SK-N-SH treated with all-trans-retinoic acid at 6 μM for 48 hours (cell line): ENCODE measurements at regions not wholly inside any gene's neighbourhood (a gene's known extent, or its start where the extent isn't known, plus 50 kb on each side); places are given as distances from the start of the nearest gene placed in this dataset.

Source experiments
- ATAC-seq: fragments of 200-7000 bp; cut with Tn5 transposase; 3 replicates; pipeline ENCODE4 v1.9.1; 2020; ENCODE audit warnings: mild to moderate bottlenecking, moderate library complexity
- ARNTL ChIP-seq: fragments of 450-650 bp; formaldehyde crosslinking; IDR thresholded peaks from 2 replicates; pipeline ENCODE4 v1.5.0; 2020; ENCODE audit warnings: low read depth, mild to moderate bottlenecking, moderate library complexity, borderline replicate concordance
- BACH2 ChIP-seq: fragments of 250-450 bp; sonication (Bioruptor Pico); IDR thresholded peaks from 2 replicates; pipeline ENCODE4 v1.9.0; 2021; ENCODE audit warnings: mild to moderate bottlenecking, borderline replicate concordance
- CSDC2 ChIP-seq: fragments of 250-450 bp; sonication (Bioruptor Pico); IDR thresholded peaks from 2 replicates; pipeline ENCODE4 v1.5.0; 2020; ENCODE audit warnings: mild to moderate bottlenecking, moderate library complexity
- ESRRG ChIP-seq: fragments of 250-450 bp; sonication (Bioruptor Pico); IDR thresholded peaks from 2 replicates; pipeline ENCODE4 v1.6.1; 2021; ENCODE audit warnings: mild to moderate bottlenecking
- GLIS3 ChIP-seq: fragments of 250-450 bp; sonication (Bioruptor Pico); IDR thresholded peaks from 2 replicates; pipeline ENCODE4 v1.5.0; 2020; ENCODE audit warnings: mild to moderate bottlenecking, moderate library complexity
- OSR1 ChIP-seq: fragments of 250-450 bp; sonication (Bioruptor Pico); IDR thresholded peaks from 2 replicates; pipeline ENCODE4 v1.8.0; 2022; ENCODE audit warnings: moderate library complexity, mild to moderate bottlenecking, inconsistent platforms
- PPARA ChIP-seq: fragments of 250-450 bp; sonication (Bioruptor Pico); IDR thresholded peaks from 2 replicates; pipeline ENCODE4 v1.5.0; 2020; ENCODE audit warnings: mild to moderate bottlenecking, borderline replicate concordance
- RARB ChIP-seq: fragments of 250-450 bp; sonication (Bioruptor Pico); IDR thresholded peaks from 2 replicates; pipeline ENCODE4 v1.8.0; 2021; ENCODE audit warnings: mild to moderate bottlenecking, moderate library complexity
- SNAI2 ChIP-seq: fragments of 250-450 bp; sonication (Bioruptor Pico); IDR thresholded peaks from 2 replicates; pipeline ENCODE4 v1.5.0; 2020; ENCODE audit warnings: mild to moderate bottlenecking, moderate library complexity
- TCF4 ChIP-seq: fragments of 250-450 bp; sonication (Bioruptor Pico); IDR thresholded peaks from 2 replicates; pipeline ENCODE4 v1.8.0; 2021; ENCODE audit warnings: mild to moderate bottlenecking, moderate library complexity, borderline replicate concordance
- TOX ChIP-seq: fragments of 250-450 bp; sonication (Bioruptor Pico); IDR thresholded peaks from 2 replicates; pipeline ENCODE4 v1.8.0; 2021; ENCODE audit warnings: mild to moderate bottlenecking, moderate library complexity, borderline replicate concordance
- ZC3H10 ChIP-seq: fragments of 250-450 bp; sonication (Bioruptor Pico); IDR thresholded peaks from 2 replicates; pipeline ENCODE4 v1.5.1; 2021; ENCODE audit warnings: mild to moderate bottlenecking, moderate library complexity
- ZFP3 ChIP-seq: fragments of 250-450 bp; sonication (Bioruptor Pico); IDR thresholded peaks from 2 replicates; pipeline ENCODE4 v1.5.0; 2020; ENCODE audit warnings: mild to moderate bottlenecking, moderate library complexity
- ZFP30 ChIP-seq: fragments of 450-650 bp; formaldehyde crosslinking; IDR thresholded peaks from 2 replicates; pipeline ENCODE4 v1.5.0; 2022; ENCODE audit warnings: mild to moderate bottlenecking, moderate library complexity
- ZNF565 ChIP-seq: fragments of 450-650 bp; formaldehyde crosslinking; conservative IDR thresholded peaks from 2 replicates; pipeline ENCODE4 v1.5.0; 2020; ENCODE audit warnings: low read depth, mild to moderate bottlenecking, moderate library complexity
- ZNF70 ChIP-seq: fragments of 450-650 bp; formaldehyde crosslinking; IDR thresholded peaks from 2 replicates; pipeline ENCODE4 v1.5.0; 2020; ENCODE audit warnings: mild to moderate bottlenecking, moderate library complexity
- ZNF8 ChIP-seq: fragments of 450-650 bp; formaldehyde crosslinking; IDR thresholded peaks from 2 replicates; pipeline ENCODE4 v1.5.0; 2020; ENCODE audit warnings: mild to moderate bottlenecking, moderate library complexity
- TF ChIP-seq, protein P1 (sequence below): fragments of 250-450 bp; sonication (Bioruptor Pico); IDR thresholded peaks from 2 replicates; pipeline ENCODE4 v1.5.0; 2020; ENCODE audit warnings: mild to moderate bottlenecking, moderate library complexity
- TF ChIP-seq, protein P2 (sequence below): fragments of 250-450 bp; sonication (Bioruptor Pico); IDR thresholded peaks from 2 replicates; pipeline ENCODE4 v1.5.1; 2020; ENCODE audit warnings: low read depth, mild to moderate bottlenecking, moderate library complexity
- TF ChIP-seq, protein P3 (sequence below): fragments of 250-450 bp; sonication (Bioruptor Pico); IDR thresholded peaks from 2 replicates; pipeline ENCODE4 v1.8.0; 2020; ENCODE audit warnings: mild to moderate bottlenecking, moderate library complexity, borderline replicate concordance

DNA sequence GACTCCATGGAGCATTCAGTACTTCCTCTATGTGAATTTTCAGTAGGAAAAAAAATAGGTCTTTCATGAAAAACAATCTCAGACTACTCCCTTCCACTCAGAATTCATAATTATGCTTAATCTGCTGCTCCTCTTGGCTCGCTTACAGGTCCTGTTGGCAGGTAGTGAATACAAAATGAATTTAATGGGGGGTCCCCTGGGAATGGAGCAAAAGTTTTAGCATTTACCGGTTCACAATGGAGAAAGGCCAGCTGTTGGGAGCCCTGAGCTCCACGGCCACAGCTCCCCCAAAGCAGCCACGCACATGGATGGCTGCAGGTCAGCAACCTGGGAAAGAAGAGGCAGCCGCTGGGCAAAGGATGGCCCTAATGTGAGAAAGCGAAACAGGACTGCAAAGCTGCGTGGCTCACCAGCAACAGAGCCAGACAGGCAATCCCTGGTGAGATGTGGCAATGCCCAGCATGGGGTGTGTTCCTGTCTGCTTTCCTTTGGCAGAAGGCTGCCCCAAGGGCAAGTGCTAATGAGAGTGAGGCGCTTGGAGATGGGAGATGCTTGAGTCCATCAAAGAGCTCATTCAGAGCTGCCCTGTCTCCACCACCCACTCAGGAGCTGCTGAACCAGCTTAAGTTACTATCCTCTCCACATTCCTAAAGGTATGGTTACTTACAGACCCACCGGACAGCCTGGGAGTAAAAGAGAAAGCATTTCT lies 447.4 kb downstream of the EPHA4 start:
- TF ChIP-seq GLIS3 (CRISPR knock-in tag) (no peak), RARB (CRISPR knock-in tag) (no peak), CSDC2 (CRISPR knock-in tag) (no peak)
- TF ChIP-seq, protein P1, sequence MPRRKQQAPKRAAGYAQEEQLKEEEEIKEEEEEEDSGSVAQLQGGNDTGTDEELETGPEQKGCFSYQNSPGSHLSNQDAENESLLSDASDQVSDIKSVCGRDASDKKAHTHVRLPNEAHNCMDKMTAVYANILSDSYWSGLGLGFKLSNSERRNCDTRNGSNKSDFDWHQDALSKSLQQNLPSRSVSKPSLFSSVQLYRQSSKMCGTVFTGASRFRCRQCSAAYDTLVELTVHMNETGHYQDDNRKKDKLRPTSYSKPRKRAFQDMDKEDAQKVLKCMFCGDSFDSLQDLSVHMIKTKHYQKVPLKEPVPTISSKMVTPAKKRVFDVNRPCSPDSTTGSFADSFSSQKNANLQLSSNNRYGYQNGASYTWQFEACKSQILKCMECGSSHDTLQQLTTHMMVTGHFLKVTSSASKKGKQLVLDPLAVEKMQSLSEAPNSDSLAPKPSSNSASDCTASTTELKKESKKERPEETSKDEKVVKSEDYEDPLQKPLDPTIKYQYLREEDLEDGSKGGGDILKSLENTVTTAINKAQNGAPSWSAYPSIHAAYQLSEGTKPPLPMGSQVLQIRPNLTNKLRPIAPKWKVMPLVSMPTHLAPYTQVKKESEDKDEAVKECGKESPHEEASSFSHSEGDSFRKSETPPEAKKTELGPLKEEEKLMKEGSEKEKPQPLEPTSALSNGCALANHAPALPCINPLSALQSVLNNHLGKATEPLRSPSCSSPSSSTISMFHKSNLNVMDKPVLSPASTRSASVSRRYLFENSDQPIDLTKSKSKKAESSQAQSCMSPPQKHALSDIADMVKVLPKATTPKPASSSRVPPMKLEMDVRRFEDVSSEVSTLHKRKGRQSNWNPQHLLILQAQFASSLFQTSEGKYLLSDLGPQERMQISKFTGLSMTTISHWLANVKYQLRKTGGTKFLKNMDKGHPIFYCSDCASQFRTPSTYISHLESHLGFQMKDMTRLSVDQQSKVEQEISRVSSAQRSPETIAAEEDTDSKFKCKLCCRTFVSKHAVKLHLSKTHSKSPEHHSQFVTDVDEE = no peak
- ATAC-seq = peak; percentile 39; the same call in 2 of the 3 replicates

DNA sequence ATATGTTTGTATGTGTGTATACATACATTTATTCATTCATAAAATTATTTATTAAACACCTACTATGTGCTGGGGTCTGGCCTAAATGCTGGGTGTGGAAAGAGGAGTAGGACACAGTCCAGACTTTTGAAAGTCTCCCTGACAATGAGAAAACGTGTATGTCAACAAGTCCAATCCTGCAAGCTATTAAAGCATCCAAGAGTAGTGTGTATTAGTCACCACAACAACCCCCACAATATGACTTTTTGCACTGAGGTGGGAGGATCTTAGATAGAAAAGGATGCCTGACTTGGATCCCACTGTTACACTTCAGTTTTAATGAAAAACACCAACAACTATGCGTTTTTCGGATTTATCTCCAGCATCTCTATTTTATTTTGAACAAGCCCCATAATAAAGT lies 446.4 kb downstream of the EPHA4 start:
- no peak for ATAC-seq
- TF ChIP-seq ZFP30 (CRISPR knock-in tag) (no peak), TOX (CRISPR knock-in tag) (no peak), ARNTL (no peak), RARB (CRISPR knock-in tag) (no peak), ZNF565 (CRISPR knock-in tag) (no peak), ZNF8 (no peak), ZFP3 (no peak), PPARA (CRISPR knock-in tag) (no peak)
- TF ChIP-seq, protein P2, sequence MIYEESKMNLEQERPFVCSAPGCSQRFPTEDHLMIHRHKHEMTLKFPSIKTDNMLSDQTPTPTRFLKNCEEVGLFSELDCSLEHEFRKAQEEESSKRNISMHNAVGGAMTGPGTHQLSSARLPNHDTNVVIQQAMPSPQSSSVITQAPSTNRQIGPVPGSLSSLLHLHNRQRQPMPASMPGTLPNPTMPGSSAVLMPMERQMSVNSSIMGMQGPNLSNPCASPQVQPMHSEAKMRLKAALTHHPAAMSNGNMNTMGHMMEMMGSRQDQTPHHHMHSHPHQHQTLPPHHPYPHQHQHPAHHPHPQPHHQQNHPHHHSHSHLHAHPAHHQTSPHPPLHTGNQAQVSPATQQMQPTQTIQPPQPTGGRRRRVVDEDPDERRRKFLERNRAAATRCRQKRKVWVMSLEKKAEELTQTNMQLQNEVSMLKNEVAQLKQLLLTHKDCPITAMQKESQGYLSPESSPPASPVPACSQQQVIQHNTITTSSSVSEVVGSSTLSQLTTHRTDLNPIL = no peak
- TF ChIP-seq, protein P3, sequence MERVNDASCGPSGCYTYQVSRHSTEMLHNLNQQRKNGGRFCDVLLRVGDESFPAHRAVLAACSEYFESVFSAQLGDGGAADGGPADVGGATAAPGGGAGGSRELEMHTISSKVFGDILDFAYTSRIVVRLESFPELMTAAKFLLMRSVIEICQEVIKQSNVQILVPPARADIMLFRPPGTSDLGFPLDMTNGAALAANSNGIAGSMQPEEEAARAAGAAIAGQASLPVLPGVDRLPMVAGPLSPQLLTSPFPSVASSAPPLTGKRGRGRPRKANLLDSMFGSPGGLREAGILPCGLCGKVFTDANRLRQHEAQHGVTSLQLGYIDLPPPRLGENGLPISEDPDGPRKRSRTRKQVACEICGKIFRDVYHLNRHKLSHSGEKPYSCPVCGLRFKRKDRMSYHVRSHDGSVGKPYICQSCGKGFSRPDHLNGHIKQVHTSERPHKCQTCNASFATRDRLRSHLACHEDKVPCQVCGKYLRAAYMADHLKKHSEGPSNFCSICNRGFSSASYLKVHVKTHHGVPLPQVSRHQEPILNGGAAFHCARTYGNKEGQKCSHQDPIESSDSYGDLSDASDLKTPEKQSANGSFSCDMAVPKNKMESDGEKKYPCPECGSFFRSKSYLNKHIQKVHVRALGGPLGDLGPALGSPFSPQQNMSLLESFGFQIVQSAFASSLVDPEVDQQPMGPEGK (CRISPR knock-in tag) = no peak

DNA sequence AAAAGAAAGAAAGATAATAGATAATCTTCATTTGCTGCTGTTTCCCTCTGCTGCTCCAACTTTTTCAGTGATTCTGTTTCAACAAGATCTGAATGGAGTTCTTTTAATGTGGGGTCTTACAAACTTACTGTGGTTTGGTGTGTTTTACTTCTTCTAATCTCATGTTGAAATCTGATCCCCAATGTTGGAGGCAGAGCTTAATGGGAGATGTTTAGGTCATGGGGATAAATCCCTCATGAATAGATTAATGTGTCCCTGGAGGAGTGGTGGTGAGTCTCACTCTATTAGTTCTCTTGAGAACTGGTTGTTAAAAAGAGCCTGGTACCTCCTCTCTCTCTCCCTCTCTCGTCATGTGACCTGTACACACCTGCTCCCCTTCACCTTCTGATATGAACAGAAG lies 442.4 kb downstream of the EPHA4 start:
- ATAC-seq = no peak
- TF ChIP-seq ZNF8 (no peak), ZNF70 (no peak), ZFP3 (no peak), ZC3H10 (CRISPR knock-in tag) (no peak), RARB (CRISPR knock-in tag) (no peak), GLIS3 (CRISPR knock-in tag) (no peak), ESRRG (CRISPR knock-in tag) (no peak), OSR1 (CRISPR knock-in tag) (no peak), TCF4 (CRISPR knock-in tag) (no peak), SNAI2 (CRISPR knock-in tag) (no peak), BACH2 (CRISPR knock-in tag) (no peak), TOX (CRISPR knock-in tag) (no peak)
- TF ChIP-seq, protein P3 (CRISPR knock-in tag) = no peak

DNA sequence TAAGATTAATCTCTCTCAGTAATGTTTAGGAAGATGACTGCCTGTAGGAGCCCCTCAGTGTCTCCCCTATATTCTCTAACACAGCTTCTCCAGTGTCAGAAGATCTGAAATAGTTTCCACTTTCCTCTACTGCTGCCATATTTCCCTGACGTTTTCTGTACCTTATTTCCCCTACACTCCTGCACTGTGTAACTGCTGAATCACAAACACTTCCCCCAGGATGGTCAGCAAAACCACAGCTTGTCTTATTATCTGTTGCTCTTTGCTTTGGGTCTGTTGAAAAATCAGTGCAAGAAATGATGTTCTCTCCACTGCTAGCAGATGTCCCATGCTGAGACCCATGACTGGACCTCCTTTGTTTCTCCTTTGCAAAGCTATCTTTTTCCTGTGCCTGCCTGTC lies 441.7 kb downstream of the EPHA4 start:
- TF ChIP-seq ESRRG (CRISPR knock-in tag) = no peak
- TF ChIP-seq ZFP30 (CRISPR knock-in tag) = no peak
- TF ChIP-seq TOX (CRISPR knock-in tag) = no peak
- TF ChIP-seq, all 23 proteins: peak for 0
- ATAC-seq = no peak
